Astrocyte (in vitro differentiated cells and primary cell): ENCODE measurements at regions not wholly inside any gene's neighbourhood (a gene's known extent, or its start where the extent isn't known, plus 50 kb on each side); places are given as distances from the start of the nearest gene placed in this dataset.

Source experiments
- DNase-seq: peaks from one replicate; pipeline ENCODE4 v3.0.0-alpha.2; 2010; ENCODE audit warnings: low read depth
- FAIRE-seq: peaks from 2 replicates; lab custom pipeline; 2011; peaks lifted over from hg19 to GRCh38; lab: Jason Lieb, UNC
- H2AFZ ChIP-seq: 2 replicates; pipeline ENCODE4 v1.6.0; 2012; ENCODE audit warnings: low read depth, low read length, inconsistent platforms
- H3K27ac ChIP-seq: 2 replicates; pipeline ENCODE4 v1.5.1; 2011; ENCODE audit warnings: low read depth, low read length, inconsistent platforms
- H3K27me3 ChIP-seq: 2 replicates; pipeline ENCODE4 v1.6.0; 2011; ENCODE audit warnings: low read length, inconsistent platforms; ENCODE audit not compliant: insufficient read depth
- H3K36me3 ChIP-seq: 2 replicates; pipeline ENCODE4 v1.5.1; 2011; ENCODE audit warnings: low read length, inconsistent platforms; ENCODE audit not compliant: insufficient read depth
- H3K4me1 ChIP-seq: 2 replicates; pipeline ENCODE4 v1.5.1; 2011; ENCODE audit warnings: low read length, inconsistent platforms; ENCODE audit not compliant: insufficient read depth
- H3K4me2 ChIP-seq: 2 replicates; pipeline ENCODE4 v1.6.0; 2012; ENCODE audit warnings: low read length, inconsistent platforms
- H3K4me3 ChIP-seq: 2 replicates; pipeline ENCODE4 v1.5.1; 2011; ENCODE audit warnings: low read depth, mild to moderate bottlenecking, low read length, inconsistent platforms; ENCODE audit not compliant: insufficient read depth
- H3K79me2 ChIP-seq: 2 replicates; pipeline ENCODE4 v1.6.0; 2012; ENCODE audit warnings: mild to moderate bottlenecking, low read length, inconsistent platforms; ENCODE audit not compliant: insufficient read depth
- H3K9ac ChIP-seq: 2 replicates; pipeline ENCODE4 v1.6.0; 2012; ENCODE audit warnings: mild to moderate bottlenecking, low read length, inconsistent platforms
- H3K9me3 ChIP-seq: 2 replicates; pipeline ENCODE4 v1.5.1; 2012; ENCODE audit warnings: low read depth, mild to moderate bottlenecking, low read length, inconsistent platforms; ENCODE audit not compliant: insufficient read depth
- H4K20me1 ChIP-seq: 2 replicates; pipeline ENCODE4 v1.6.0; 2012; ENCODE audit warnings: low read length, inconsistent platforms; ENCODE audit not compliant: insufficient read depth
- H3K27ac Mint-ChIP-seq: one replicate; pipeline ENCODE4 v1.8.0; 2021; ENCODE audit warnings: mild to moderate bottlenecking, mixed read lengths; ENCODE audit not compliant: unreplicated experiment
- H3K27me3 Mint-ChIP-seq: one replicate; pipeline ENCODE4 v1.8.0; 2021; ENCODE audit warnings: low read depth, mixed read lengths; ENCODE audit not compliant: unreplicated experiment
- H3K36me3 Mint-ChIP-seq: one replicate; pipeline ENCODE4 v1.8.0; 2021; ENCODE audit warnings: low read depth, mixed read lengths; ENCODE audit not compliant: unreplicated experiment
- H3K4me1 Mint-ChIP-seq: one replicate; pipeline ENCODE4 v1.8.0; 2021; ENCODE audit warnings: low read depth, mixed read lengths; ENCODE audit not compliant: unreplicated experiment
- H3K4me3 Mint-ChIP-seq: one replicate; pipeline ENCODE4 v1.8.0; 2021; ENCODE audit warnings: mild to moderate bottlenecking, moderate library complexity, mixed read lengths; ENCODE audit not compliant: unreplicated experiment
- H3K9me3 Mint-ChIP-seq: one replicate; pipeline ENCODE4 v1.8.0; 2021; ENCODE audit warnings: mild to moderate bottlenecking, mixed read lengths; ENCODE audit not compliant: unreplicated experiment
- CTCF ChIP-seq: IDR thresholded peaks from 2 replicates; pipeline ENCODE4 v1.5.1; 2011; ENCODE audit warnings: low read depth, mild to moderate bottlenecking, inconsistent platforms, low read length, moderate library complexity; ENCODE audit not compliant: insufficient read depth
- EZH2 ChIP-seq: IDR thresholded peaks from 2 replicates; pipeline ENCODE4 v1.6.1; 2012; ENCODE audit warnings: mild to moderate bottlenecking, low read length, inconsistent platforms; ENCODE audit not compliant: insufficient read depth

DNA sequence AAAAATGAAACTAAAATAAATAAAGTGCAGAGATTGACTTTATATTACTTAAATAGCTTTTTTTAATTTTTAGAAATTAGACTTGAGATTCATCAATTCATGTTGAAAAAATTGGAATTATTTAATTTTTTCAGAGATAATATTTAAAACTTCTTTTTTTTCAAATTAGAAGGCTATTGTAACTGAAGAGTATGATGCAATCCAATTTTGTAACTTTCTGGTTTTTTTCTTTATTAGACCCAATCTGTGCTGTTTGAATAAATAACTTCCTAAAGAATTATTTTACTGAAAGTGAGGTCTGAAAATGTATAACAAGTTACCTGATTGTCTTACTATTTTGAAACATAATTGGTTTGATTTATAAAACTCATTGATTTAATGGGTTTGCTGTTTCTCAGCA is 200.9 kb downstream of the MAD2L1 start:
- DNase-seq (no peak), FAIRE-seq (no peak)
- H3K27me3 ChIP-seq, result no peaks in the 10 kb centered on the region
- no peaks in the 10 kb centered on the region for H3K4me1 ChIP-seq
- Mint-ChIP-seq H3K9me3 (no peaks in the 10 kb centered on the region), H3K27ac (no peak overlapping the region), H3K27me3 (no peaks in the 10 kb centered on the region), H3K36me3 (no peaks in the 10 kb centered on the region), H3K4me1 (no peaks in the 10 kb centered on the region), H3K4me3 (no peak overlapping the region)
- no peak overlapping the region for H3K4me3 ChIP-seq
- no peak overlapping the region for H2AFZ ChIP-seq
- H3K27ac ChIP-seq, result no peak overlapping the region
- TF ChIP-seq CTCF (no peak), EZH2 (no peak)
- H3K4me2 ChIP-seq, result no peak overlapping the region
- no peaks in the 10 kb centered on the region for H3K79me2 ChIP-seq
- no peaks in the 10 kb centered on the region for H3K9me3 ChIP-seq
- no peaks in the 10 kb centered on the region for H3K36me3 ChIP-seq
- H3K9ac ChIP-seq, result no peak overlapping the region
- no peaks in the 10 kb centered on the region for H4K20me1 ChIP-seq

- no peaks in the 10 kb centered on the region for H3K79me2 ChIP-seq
- no peak overlapping the region for H3K4me3 ChIP-seq
- no peaks in the 10 kb centered on the region for H4K20me1 ChIP-seq
- H2AFZ ChIP-seq, result no peak overlapping the region
- H3K27me3 ChIP-seq, result no peaks in the 10 kb centered on the region
- Mint-ChIP-seq H3K4me1 (no peaks in the 10 kb centered on the region), H3K27ac (no peak overlapping the region), H3K9me3 (no peaks in the 10 kb centered on the region), H3K36me3 (no peaks in the 10 kb centered on the region), H3K27me3 (no peaks in the 10 kb centered on the region), H3K4me3 (no peak overlapping the region)
- FAIRE-seq (no peak), DNase-seq (no peak)
- H3K36me3 ChIP-seq, result no peaks in the 10 kb centered on the region
- no peaks in the 10 kb centered on the region for H3K9me3 ChIP-seq
- no peak overlapping the region for H3K9ac ChIP-seq
- no peak overlapping the region for H3K27ac ChIP-seq
- H3K4me1 ChIP-seq, result no peaks in the 10 kb centered on the region
- no peak overlapping the region for H3K4me2 ChIP-seq
- TF ChIP-seq EZH2 (no peak), CTCF (no peak)
Measured at GRCh38 chr4:119865389-119865788, 201.3 kb downstream of the MAD2L1 start.

GRCh38 chr4:119861731-119862130 is 204.9 kb downstream of the MAD2L1 start:
- DNase-seq, result peak; percentile 2
- Mint-ChIP-seq H3K9me3 (no peaks in the 10 kb centered on the region), H3K27ac (no peak overlapping the region), H3K27me3 (no peaks in the 10 kb centered on the region), H3K4me3 (no peak overlapping the region), H3K36me3 (no peaks in the 10 kb centered on the region), H3K4me1 (no peaks in the 10 kb centered on the region)
- Histone ChIP-seq H3K9me3 (no peaks in the 10 kb centered on the region), H3K27me3 (no peaks in the 10 kb centered on the region), H3K4me1 (no peaks in the 10 kb centered on the region), H3K27ac (no peak overlapping the region), H3K79me2 (no peaks in the 10 kb centered on the region), H3K36me3 (no peaks in the 10 kb centered on the region), H3K4me2 (no peak overlapping the region), H4K20me1 (no peaks in the 10 kb centered on the region), H3K4me3 (no peak overlapping the region), H2AFZ (no peak overlapping the region), H3K9ac (no peak overlapping the region)
- no peak for FAIRE-seq
- no peak for TF ChIP-seq EZH2
- no peak for TF ChIP-seq CTCF
